WERI-Rb-1 (cell line): ENCODE measurements at regions not wholly inside any gene's neighbourhood (a gene's known extent, or its start where the extent isn't known, plus 50 kb on each side); places are given as distances from the start of the nearest gene placed in this dataset.

Experiments used
- DNase-seq: peaks from one replicate; pipeline ENCODE4 v3.0.0-alpha.2; 2020
- H3K27ac ChIP-seq: fragments of 250-450 bp; sonication (Bioruptor Pico); 2 replicates; pipeline ENCODE4 v1.5.1; 2020; ENCODE audit warnings: mild to moderate bottlenecking, moderate library complexity
- H3K27me3 ChIP-seq: fragments of 250-450 bp; sonication (Bioruptor Pico); 2 replicates; pipeline ENCODE4 v1.5.1; 2021; ENCODE audit warnings: mild to moderate bottlenecking, low read depth, moderate library complexity; ENCODE audit not compliant: insufficient read depth, severe bottlenecking
- H3K36me3 ChIP-seq: fragments of 250-450 bp; sonication (Bioruptor Pico); 2 replicates; pipeline ENCODE4 v1.5.1; 2020; ENCODE audit warnings: mild to moderate bottlenecking, moderate library complexity
- H3K4me3 ChIP-seq: 2 replicates; pipeline ENCODE4 v1.5.1; 2011; ENCODE audit warnings: low read depth, mild to moderate bottlenecking, control low read depth, low read length
- H3K9me3 ChIP-seq: fragments of 250-450 bp; sonication (Bioruptor Pico); 2 replicates; pipeline ENCODE4 v1.5.1; 2021; ENCODE audit warnings: mild to moderate bottlenecking, moderate library complexity; ENCODE audit not compliant: severe bottlenecking
- CTCF ChIP-seq: IDR thresholded peaks from 2 replicates; pipeline ENCODE4 v1.5.1; 2011; ENCODE audit warnings: low read depth, mild to moderate bottlenecking, control low read depth, inconsistent platforms, low read length

DNA sequence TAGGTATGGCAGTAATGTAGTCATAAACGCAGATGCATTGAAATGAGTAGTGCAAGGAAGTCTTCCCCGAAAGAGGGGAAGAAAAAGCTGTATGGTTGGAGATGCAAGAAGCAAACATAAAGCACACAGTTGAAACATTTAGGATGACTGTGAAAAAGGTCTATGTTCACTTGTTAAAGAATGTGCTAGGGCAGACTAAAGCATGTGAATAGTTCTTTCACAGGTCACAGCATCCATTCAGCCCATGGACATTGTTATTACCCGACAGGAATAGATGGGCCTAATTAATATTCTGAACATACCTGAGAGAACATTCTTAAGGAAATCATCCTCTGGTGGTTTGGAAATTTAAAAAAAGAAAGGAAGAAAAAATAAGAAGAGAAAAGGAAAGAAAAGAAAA is 595.2 kb downstream of the ZIC1 start:
- Histone ChIP-seq H3K4me3 (no peak overlapping the region), H3K27me3 (no peaks in the 10 kb centered on the region), H3K27ac (no peak overlapping the region), H3K9me3 (no peaks in the 10 kb centered on the region), H3K36me3 (no peaks in the 10 kb centered on the region)
- TF ChIP-seq CTCF, result no peak
- DNase-seq, result no peak

GRCh38 chr3:148005456-148005855 is 596.3 kb downstream of the ZIC1 start:
- Histone ChIP-seq H3K9me3 (no peaks in the 10 kb centered on the region), H3K36me3 (no peaks in the 10 kb centered on the region), H3K4me3 (no peak overlapping the region), H3K27ac (no peak overlapping the region), H3K27me3 (no peaks in the 10 kb centered on the region)
- no peak for TF ChIP-seq CTCF
- DNase-seq, result no peak

DNA sequence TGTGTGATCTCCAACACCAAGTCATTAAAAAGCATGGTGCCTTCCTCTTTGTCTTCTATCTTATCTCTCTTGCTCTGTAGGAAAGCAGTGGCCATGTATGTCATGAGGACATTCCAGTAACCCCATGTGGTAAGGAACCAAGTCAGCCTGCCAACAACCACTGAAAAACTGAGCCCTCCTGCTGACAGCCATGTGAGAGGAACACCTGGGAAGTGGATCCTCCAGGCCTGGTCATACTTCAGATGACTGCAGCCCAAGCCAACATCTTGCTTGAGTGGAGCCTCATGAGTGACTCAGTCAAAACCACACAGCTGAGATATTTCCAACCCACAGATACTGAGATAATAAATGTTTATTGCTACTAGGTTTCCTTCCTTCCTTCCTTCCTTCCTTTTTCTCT is 597.3 kb downstream of the ZIC1 start:
- no peak overlapping the region for H3K4me3 ChIP-seq
- no peaks in the 10 kb centered on the region for H3K9me3 ChIP-seq
- TF ChIP-seq CTCF, result no peak
- no peak for DNase-seq
- H3K27ac ChIP-seq, result no peak overlapping the region
- no peaks in the 10 kb centered on the region for H3K27me3 ChIP-seq
- H3K36me3 ChIP-seq, result no peaks in the 10 kb centered on the region

DNA sequence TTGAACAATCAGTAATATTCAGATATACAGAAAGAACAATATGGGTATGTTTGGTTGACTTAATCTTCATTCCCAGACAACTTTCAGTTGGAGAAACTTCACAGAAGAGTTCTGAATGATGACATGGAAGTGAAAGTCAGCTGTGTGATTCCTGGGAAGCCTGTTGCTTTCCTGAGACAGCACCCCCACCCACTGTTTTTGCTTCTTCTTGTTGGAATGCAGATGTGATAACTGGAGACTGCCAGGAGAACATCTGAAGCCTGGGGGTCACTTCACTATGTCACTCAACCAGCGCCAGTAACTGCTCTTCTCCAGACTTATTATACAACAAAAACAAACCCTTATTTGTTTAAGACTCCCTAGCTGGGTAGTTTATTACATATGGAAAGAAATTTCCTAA is 599.4 kb downstream of the ZIC1 start:
- Histone ChIP-seq H3K4me3 (no peak overlapping the region), H3K9me3 (no peaks in the 10 kb centered on the region), H3K27me3 (no peaks in the 10 kb centered on the region), H3K36me3 (no peaks in the 10 kb centered on the region), H3K27ac (no peak overlapping the region)
- no peak for DNase-seq
- TF ChIP-seq CTCF, result no peak

GRCh38 chr3:148020861-148021260 is 611.7 kb downstream of the ZIC1 start:
- Histone ChIP-seq H3K36me3 (no peaks in the 10 kb centered on the region), H3K27ac (no peak overlapping the region), H3K27me3 (no peaks in the 10 kb centered on the region), H3K9me3 (no peaks in the 10 kb centered on the region), H3K4me3 (no peak overlapping the region)
- no peak for DNase-seq
- TF ChIP-seq CTCF, result no peak

DNA sequence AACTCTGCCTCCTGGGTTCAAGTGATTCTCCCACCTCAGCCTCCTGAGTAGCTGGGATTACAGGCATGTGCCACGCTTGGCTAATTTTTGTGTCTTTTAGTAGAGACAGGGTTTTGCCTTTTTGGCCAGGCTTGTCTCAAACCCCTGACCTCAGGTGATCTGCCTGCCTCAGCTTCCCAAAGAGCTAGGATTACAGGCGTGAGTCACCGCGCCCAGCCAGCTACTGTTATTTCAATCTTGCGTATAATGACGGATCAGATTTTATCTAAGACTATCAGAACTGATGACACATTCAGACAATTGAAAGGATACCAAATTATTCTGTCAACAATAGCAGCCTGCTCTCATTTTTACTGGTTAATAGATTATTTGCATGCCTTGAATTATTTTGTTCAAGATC is 612.2 kb downstream of the ZIC1 start:
- H3K9me3 ChIP-seq, result no peaks in the 10 kb centered on the region
- H3K36me3 ChIP-seq, result no peaks in the 10 kb centered on the region
- H3K4me3 ChIP-seq, result no peak overlapping the region
- DNase-seq, result no peak
- H3K27me3 ChIP-seq, result no peaks in the 10 kb centered on the region
- TF ChIP-seq CTCF, result no peak
- H3K27ac ChIP-seq, result no peak overlapping the region
